Ovary (tissue), 3 donors: ENCODE measurements at regions not wholly inside any gene's neighbourhood (a gene's known extent, or its start where the extent isn't known, plus 50 kb on each side); places are given as distances from the start of the nearest gene placed in this dataset.

Experiments used
- POLR2A ChIP-seq: fragments of 450-650 bp; IDR thresholded peaks from one replicate; pipeline ENCODE4 v1.6.1; 2017; ENCODE audit warnings: antibody characterized with exemption, mild to moderate bottlenecking, moderate library complexity
- TF ChIP-seq, protein P1 (sequence below), 3 donors: fragments of 450-650 bp in 2 of 3; fragments of 200-600 bp in 1 of 3; IDR thresholded peaks; one replicate each; pipeline versions ENCODE4 v1.5.1 to v1.8.0; 2016 to 2022; ENCODE audit warnings: antibody characterized with exemption in 3 of 3, mild to moderate bottlenecking in 1 of 3
- donor health status: DM: no; HTN: no; CAD: no.

GRCh38 chrX:40440866-40441265, 139.9 kb upstream of the ATP6AP2 start:
- no peak for TF ChIP-seq POLR2A
- TF ChIP-seq, protein P1, sequence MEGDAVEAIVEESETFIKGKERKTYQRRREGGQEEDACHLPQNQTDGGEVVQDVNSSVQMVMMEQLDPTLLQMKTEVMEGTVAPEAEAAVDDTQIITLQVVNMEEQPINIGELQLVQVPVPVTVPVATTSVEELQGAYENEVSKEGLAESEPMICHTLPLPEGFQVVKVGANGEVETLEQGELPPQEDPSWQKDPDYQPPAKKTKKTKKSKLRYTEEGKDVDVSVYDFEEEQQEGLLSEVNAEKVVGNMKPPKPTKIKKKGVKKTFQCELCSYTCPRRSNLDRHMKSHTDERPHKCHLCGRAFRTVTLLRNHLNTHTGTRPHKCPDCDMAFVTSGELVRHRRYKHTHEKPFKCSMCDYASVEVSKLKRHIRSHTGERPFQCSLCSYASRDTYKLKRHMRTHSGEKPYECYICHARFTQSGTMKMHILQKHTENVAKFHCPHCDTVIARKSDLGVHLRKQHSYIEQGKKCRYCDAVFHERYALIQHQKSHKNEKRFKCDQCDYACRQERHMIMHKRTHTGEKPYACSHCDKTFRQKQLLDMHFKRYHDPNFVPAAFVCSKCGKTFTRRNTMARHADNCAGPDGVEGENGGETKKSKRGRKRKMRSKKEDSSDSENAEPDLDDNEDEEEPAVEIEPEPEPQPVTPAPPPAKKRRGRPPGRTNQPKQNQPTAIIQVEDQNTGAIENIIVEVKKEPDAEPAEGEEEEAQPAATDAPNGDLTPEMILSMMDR (IDR thresholded peaks at IDR 0.05) = no peak
